ENCODE measurements at regions not wholly inside any gene's neighbourhood (a gene's known extent, or its start where the extent isn't known, plus 50 kb on each side); places are given as distances from the start of the nearest gene placed in this dataset.
A peak's percentile ranks its signal among the peaks of the same experiment; 100 is the strongest.

- Histone ChIP-seq H4K8ac (ENCODE audit: low read depth in 2 of 2, low read length in 2 of 2) (no peak overlapping the region), H2AFZ (replicated peaks; ENCODE audit: low read length, poor library complexity) (peak overlapping the region; percentile 41), H3K4me3 (ENCODE audit: insufficient read depth, low read depth, low read length) (no peak overlapping the region), H4K91ac (ENCODE audit: insufficient read depth, low read depth, low read length) (no peak overlapping the region), H3K9me1 (ENCODE audit: insufficient read depth, low read length) (no peaks in the 10 kb centered on the region), H2BK15ac (ENCODE audit: low read depth, low read length) (no peak overlapping the region), H2AK9ac (replicated peaks; ENCODE audit: low read depth, low read length, poor library complexity) (no peak overlapping the region), H4K5ac (ENCODE audit: low read depth, low read length) (no peak overlapping the region), H3K9me3 (ENCODE audit: control insufficient read depth, insufficient read depth, low read length) (no peaks in the 10 kb centered on the region), H3K27ac (ENCODE audit: insufficient read depth, low read length) (no peak overlapping the region), H3K18ac (ENCODE audit: low read depth, low read length) (no peak overlapping the region), H4K20me1 (ENCODE audit: insufficient read depth, low read length) (no peaks in the 10 kb centered on the region), H2BK20ac (ENCODE audit: low read depth, low read length) (no peak overlapping the region), H3K36me3 (ENCODE audit: control insufficient read depth, insufficient read depth, low read length) (no peaks in the 10 kb centered on the region), H2AK5ac (ENCODE audit: low read depth, low read length) (no peak overlapping the region), H2BK120ac (ENCODE audit: low read depth, low read length) (no peak overlapping the region), H3K4ac (ENCODE audit: low read depth, low read length) (no peak overlapping the region), H3K4me2 (ENCODE audit: low read depth, low read length) (no peak overlapping the region), H3K79me1 (ENCODE audit: low read depth in 1 of 2, low read length in 2 of 2) (no peaks in the 10 kb centered on the region), H3K4me1 (ENCODE audit: control insufficient read depth, insufficient read depth, low read length) (no peaks in the 10 kb centered on the region), H3K9ac (ENCODE audit: low read depth, low read length) (no peak overlapping the region), H3K56ac (ENCODE audit: extremely low read depth, insufficient read depth, low read length) (no peak overlapping the region), H3K14ac (replicated peaks; ENCODE audit: low read depth, low read length) (no peak overlapping the region), H3K27me3 (ENCODE audit: control insufficient read depth, insufficient read depth, low read length) (peaks cover 18% of the 10 kb centered on the region), H3K23ac (ENCODE audit: low read depth, low read length) (no peak overlapping the region), H2BK5ac (ENCODE audit: low read depth, low read length, poor library complexity, severe bottlenecking) (no peak overlapping the region)
- POLR2A ChIA-PET (ENCODE audit: unreplicated experiment), result no interaction called here
- no peak for DNase-seq
- TF ChIP-seq CEBPB (IDR thresholded peaks at IDR 0.05; ENCODE audit: low read depth, low read length) (no peak), FOS (IDR thresholded peaks at IDR 0.05; ENCODE audit: low read depth, low read length) (no peak), SMC3 (IDR thresholded peaks at IDR 0.05; ENCODE audit: low read depth, low read length) (no peak), MAFK (IDR thresholded peaks at IDR 0.05; ENCODE audit: low read depth, low read length) (no peak), USF2 (IDR thresholded peaks at IDR 0.05; ENCODE audit: low read depth, low read length) (no peak), NFE2L2 (IDR thresholded peaks at IDR 0.05; ENCODE audit: low read depth, low read length) (no peak), RCOR1 (IDR thresholded peaks at IDR 0.05; ENCODE audit: insufficient replicate concordance, low read length) (no peak), MAZ (IDR thresholded peaks at IDR 0.05; ENCODE audit: borderline replicate concordance, low read depth, low read length) (no peak)
- 28% methylated on average over 4 of the region's 9 CpGs; no CpG with 5 or more reads in 1 of the 2 experiments for WGBS, 2 experiments (ENCODE audit: extremely low coverage in 2 of 2, insufficient read length in 1 of 2)
- intact Hi-C loops (cut with micrococcal nuclease) (no loop called here), dilution Hi-C loops (cut with HindIII; ENCODE audit: low sequenced_read_pairs, unreplicated experiment) (no loop called here), in situ Hi-C loops (cut with MboI; ENCODE audit: low sequenced_read_pairs) (no loop called here)
- CTCF ChIA-PET, result no interaction called here
- BruUV-seq (replicated peaks), result no TSS peak
- peak; percentile 11; the same call in 1 of the 2 replicates for ATAC-seq (ENCODE audit: low read depth)
Observed at GRCh38 chr3:127395663-127396355, 108.0 kb upstream of the PRR20G start.

All from IMR-90 (cell line).